Activated CD4-positive, alpha-beta memory T cell treated with anti-CD3 and anti-CD28 coated beads, Interleukin-2, amount 10 ng/mL, durations not matched to agents 7 days and 5 days (primary cell): ENCODE measurements at regions not wholly inside any gene's neighbourhood (a gene's known extent, or its start where the extent isn't known, plus 50 kb on each side); places are given as distances from the start of the nearest gene placed in this dataset.

ENCODE experiments used
- CTCF ChIA-PET: fragments of 350-600 bp; sonication (Branson Sonifier 250); formaldehyde crosslinking; loops from one replicate; lab custom pipeline; 2021; ENCODE audit warnings: antibody characterized with exemption, inconsistent platforms; lab: Charles Lee
- POLR2A ChIA-PET: fragments of 350-600 bp; sonication (Branson Sonifier 250); formaldehyde crosslinking; loops from one replicate; lab custom pipeline; 2021; ENCODE audit warnings: antibody characterized with exemption; lab: Charles Lee
- DNase-seq: peaks from one replicate; pipeline ENCODE4 v3.0.0-alpha.2; 2020
- H3K27ac Mint-ChIP-seq: one replicate; pipeline ENCODE4 v1.8.0; 2021; ENCODE audit warnings: mild to moderate bottlenecking, mixed read lengths
- H3K27me3 Mint-ChIP-seq: one replicate; pipeline ENCODE4 v1.8.0; 2021; ENCODE audit warnings: mixed read lengths
- H3K36me3 Mint-ChIP-seq: one replicate; pipeline ENCODE4 v1.8.0; 2021; ENCODE audit warnings: low read depth, mixed read lengths
- H3K4me1 Mint-ChIP-seq: one replicate; pipeline ENCODE4 v1.8.0; 2021; ENCODE audit warnings: mixed read lengths
- H3K4me3 Mint-ChIP-seq: one replicate; pipeline ENCODE4 v1.8.0; 2021; ENCODE audit warnings: mild to moderate bottlenecking, mixed read lengths
- H3K9me3 Mint-ChIP-seq: one replicate; pipeline ENCODE4 v1.8.0; 2021; ENCODE audit warnings: mixed read lengths

DNA sequence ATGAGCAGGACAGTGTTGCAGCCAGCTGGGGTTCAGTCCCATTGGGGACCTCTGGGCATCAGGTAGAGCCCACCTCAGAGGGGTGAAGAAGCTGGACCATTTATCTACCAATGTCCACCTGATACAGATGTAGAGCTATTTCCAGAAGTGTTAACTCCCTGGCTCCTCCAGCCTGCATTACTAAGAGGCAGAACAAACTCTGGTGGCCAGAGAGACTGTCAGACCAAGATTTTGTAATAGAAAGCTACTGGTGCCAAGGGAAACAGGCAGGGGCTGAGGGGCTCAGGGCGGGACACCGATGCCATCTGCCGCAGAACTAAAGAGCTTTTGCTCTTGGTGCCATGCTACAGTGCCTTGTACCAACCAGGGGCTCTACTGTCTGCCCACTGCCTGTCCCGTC, 268.2 kb upstream of the HABP2 start:
- H3K27ac Mint-ChIP-seq: no peak overlapping the region
- no peak overlapping the region for H3K4me3 Mint-ChIP-seq
- H3K27me3 Mint-ChIP-seq: no peaks in the 10 kb centered on the region
- POLR2A ChIA-PET: no interaction called here
- H3K9me3 Mint-ChIP-seq: no peaks in the 10 kb centered on the region
- CTCF ChIA-PET: no interaction called here
- no peak for DNase-seq
- no peaks in the 10 kb centered on the region for H3K4me1 Mint-ChIP-seq
- no peaks in the 10 kb centered on the region for H3K36me3 Mint-ChIP-seq

DNA sequence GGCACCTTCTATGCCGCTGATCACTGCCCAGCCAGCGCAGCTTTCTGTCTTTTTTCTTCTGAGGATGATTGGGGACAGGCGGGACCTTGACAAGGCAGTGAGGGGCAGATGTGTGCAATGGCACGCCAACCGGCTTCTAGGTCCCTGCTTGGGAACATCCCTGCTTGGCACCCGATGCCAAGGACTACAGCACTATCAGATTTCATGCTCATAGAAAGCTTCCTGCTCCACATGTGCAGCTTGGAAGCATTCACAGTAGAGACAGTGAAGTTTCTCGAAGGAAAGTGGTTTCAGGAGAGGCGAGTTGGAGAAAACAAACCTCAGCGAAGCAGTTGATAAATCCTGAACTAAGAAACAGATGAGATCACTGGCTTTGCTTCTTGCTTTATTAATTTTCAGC, 267.5 kb upstream of the HABP2 start:
- H3K4me3 Mint-ChIP-seq: no peak overlapping the region
- H3K27me3 Mint-ChIP-seq: peaks cover 3% of the 10 kb centered on the region
- ChIA-PET POLR2A (no interaction called here), CTCF (no interaction called here)
- H3K4me1 Mint-ChIP-seq: no peaks in the 10 kb centered on the region
- no peak overlapping the region for H3K27ac Mint-ChIP-seq
- no peaks in the 10 kb centered on the region for H3K36me3 Mint-ChIP-seq
- no peak for DNase-seq
- no peaks in the 10 kb centered on the region for H3K9me3 Mint-ChIP-seq

DNA sequence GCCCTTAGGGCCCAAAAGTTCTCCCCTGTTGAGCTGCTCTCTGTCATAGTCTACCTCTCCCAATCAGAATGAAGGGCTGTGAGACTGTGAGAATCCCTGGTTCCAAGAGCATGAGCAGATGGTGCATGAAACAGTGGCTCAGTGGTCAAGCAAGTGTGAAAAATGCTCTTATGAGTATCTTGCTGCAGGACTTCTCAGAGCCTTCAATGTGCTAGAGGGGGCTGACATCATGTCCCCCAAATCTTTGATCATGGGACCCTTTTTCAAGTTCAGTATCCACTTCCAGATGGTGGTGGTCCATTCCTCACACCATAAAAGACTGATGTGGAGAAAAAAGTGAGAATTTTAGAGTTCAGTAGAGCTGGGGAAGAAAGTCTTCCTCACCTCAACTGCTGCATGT, 265.3 kb upstream of the HABP2 start:
- DNase-seq: no peak
- no peaks in the 10 kb centered on the region for H3K4me1 Mint-ChIP-seq
- peaks cover 3% of the 10 kb centered on the region for H3K27me3 Mint-ChIP-seq
- ChIA-PET CTCF (no interaction called here), POLR2A (no interaction called here)
- H3K36me3 Mint-ChIP-seq: no peaks in the 10 kb centered on the region
- no peak overlapping the region for H3K27ac Mint-ChIP-seq
- H3K4me3 Mint-ChIP-seq: no peak overlapping the region
- no peaks in the 10 kb centered on the region for H3K9me3 Mint-ChIP-seq

DNA sequence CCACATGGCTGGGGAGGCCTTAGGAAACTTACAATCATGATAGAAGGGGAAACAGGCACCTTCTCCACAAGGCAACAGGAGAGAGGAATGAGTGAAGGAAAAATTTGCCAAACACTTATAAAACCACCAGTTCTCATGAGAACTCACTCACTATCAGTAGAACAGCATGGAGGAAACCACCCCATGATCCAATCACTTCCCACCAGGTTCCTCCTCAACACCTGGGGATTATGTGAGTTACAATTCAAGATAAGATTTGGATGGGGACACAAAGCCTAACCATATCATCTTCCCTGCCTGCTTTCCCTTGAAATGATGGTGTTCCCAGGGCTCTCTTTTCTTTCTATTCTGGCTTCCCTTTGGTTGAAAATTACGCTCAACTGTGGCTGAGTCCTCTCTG, 262.7 kb upstream of the HABP2 start:
- ChIA-PET CTCF (no interaction called here), POLR2A (no interaction called here)
- H3K9me3 Mint-ChIP-seq: no peaks in the 10 kb centered on the region
- no peaks in the 10 kb centered on the region for H3K4me1 Mint-ChIP-seq
- H3K27me3 Mint-ChIP-seq: peaks cover 3% of the 10 kb centered on the region
- H3K27ac Mint-ChIP-seq: no peak overlapping the region
- no peak for DNase-seq
- H3K36me3 Mint-ChIP-seq: no peaks in the 10 kb centered on the region
- no peak overlapping the region for H3K4me3 Mint-ChIP-seq

DNA sequence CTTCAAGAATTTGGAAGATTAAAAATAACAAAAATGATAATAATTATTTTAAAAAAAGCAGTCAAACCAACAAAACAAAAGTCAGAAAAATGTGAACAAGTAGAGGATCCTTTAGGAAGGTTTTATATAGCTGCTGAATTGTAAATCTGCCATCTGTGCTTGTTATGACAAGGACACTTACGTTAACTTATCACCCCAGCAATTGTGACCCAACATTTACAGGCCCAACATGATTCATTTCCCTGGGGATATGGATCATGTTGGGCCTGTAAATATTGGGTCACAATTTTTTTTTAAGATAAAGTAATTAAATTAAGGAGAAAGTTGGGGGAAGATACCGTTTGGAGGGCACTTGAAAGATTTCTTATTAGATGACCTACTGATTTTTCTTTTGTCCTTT, 261.4 kb upstream of the HABP2 start:
- Mint-ChIP-seq H3K9me3 (no peaks in the 10 kb centered on the region), H3K36me3 (no peaks in the 10 kb centered on the region), H3K4me3 (no peak overlapping the region), H3K27ac (no peak overlapping the region), H3K27me3 (peaks cover 3% of the 10 kb centered on the region), H3K4me1 (no peaks in the 10 kb centered on the region)
- ChIA-PET POLR2A (no interaction called here), CTCF (no interaction called here)
- DNase-seq: no peak

DNA sequence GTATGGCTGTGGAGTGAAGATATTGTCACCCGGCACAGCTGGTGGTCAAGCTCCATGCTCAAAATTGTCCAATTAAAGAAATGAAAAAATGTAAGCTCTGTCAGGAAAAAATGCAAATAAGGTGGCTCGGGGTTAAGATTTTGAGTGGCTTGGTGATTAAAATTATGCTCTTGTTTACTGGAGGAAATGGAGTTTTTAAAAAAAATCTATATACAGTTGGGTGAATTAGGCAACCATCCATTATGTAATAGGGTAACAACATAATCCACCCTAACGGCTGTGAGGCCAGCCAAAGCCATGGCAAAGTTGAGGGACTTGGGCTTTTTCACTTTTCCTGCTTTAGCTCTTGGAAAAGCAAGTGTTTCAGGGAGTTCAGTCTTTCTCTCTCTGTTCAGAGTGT, 260.8 kb upstream of the HABP2 start:
- H3K4me1 Mint-ChIP-seq: no peaks in the 10 kb centered on the region
- H3K4me3 Mint-ChIP-seq: no peak overlapping the region
- ChIA-PET CTCF (no interaction called here), POLR2A (no interaction called here)
- H3K36me3 Mint-ChIP-seq: no peaks in the 10 kb centered on the region
- H3K27ac Mint-ChIP-seq: no peak overlapping the region
- H3K9me3 Mint-ChIP-seq: no peaks in the 10 kb centered on the region
- DNase-seq: no peak
- H3K27me3 Mint-ChIP-seq: peaks cover 3% of the 10 kb centered on the region

DNA sequence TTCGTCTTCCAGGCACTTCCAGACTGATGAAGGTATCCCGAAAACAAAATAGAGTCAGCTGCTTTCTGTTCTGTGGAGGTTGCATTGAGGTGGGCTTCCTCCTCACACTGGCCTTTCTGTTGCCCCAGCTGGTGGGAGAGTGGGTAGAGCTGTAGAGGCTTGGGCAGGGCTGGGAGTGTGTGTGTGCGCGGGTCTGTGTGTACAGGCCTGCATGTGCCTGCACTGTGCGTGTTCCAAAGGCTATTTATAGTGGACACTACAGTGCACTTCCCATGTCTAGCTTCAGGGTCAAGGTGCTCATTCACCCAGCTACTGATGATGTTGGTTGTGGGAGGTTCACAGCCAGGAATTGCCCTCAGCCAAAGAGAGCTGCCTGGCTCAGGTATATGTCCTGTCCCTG, 260.1 kb upstream of the HABP2 start:
- Mint-ChIP-seq H3K4me1 (no peaks in the 10 kb centered on the region), H3K27ac (no peak overlapping the region), H3K4me3 (no peak overlapping the region), H3K27me3 (peaks cover 3% of the 10 kb centered on the region), H3K9me3 (no peaks in the 10 kb centered on the region), H3K36me3 (no peaks in the 10 kb centered on the region)
- ChIA-PET POLR2A (no interaction called here), CTCF (no interaction called here)
- DNase-seq: no peak

DNA sequence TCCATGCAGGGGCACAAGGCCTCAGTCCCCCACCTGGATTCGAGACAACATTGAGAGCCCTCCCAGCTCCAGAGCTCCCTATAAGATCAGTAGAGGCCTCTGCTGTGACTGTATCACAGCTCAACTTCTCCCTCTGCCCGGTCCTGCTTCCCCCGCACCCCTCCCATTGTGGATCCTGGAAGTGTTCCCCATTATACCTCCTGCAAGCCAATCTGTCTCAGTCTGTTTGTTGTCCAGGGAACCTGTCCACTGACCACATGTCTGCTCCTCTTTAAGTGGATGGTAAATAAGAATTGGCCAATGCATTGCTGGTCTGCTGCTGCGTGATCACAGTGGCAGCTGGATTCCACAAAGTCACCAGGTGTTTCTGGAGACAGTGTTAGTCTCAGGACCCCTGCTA, 259.7 kb upstream of the HABP2 start:
- ChIA-PET CTCF (no interaction called here), POLR2A (no interaction called here)
- H3K27me3 Mint-ChIP-seq: peaks cover 3% of the 10 kb centered on the region
- H3K9me3 Mint-ChIP-seq: no peaks in the 10 kb centered on the region
- no peaks in the 10 kb centered on the region for H3K36me3 Mint-ChIP-seq
- H3K4me1 Mint-ChIP-seq: no peaks in the 10 kb centered on the region
- H3K4me3 Mint-ChIP-seq: no peak overlapping the region
- no peak overlapping the region for H3K27ac Mint-ChIP-seq
- DNase-seq: no peak

DNA sequence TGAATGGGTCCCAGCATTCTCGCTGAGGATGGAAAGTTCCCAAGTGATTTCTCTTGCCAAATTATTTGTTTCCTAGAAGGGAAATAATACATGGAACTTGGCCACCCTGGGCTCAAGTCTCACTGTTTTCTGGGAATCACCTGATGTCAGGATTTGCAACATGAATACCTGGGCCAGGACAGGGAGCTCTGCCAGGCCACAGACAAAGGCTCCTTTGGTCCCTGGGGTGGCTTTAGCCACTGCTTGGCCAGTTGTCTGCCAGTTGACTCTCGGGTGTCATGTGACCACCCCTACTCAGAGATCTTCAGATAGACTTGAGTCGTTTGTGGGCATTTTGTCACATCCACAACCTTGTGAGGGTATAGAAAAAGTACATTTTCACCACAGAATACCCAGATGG, 258.0 kb upstream of the HABP2 start:
- H3K36me3 Mint-ChIP-seq: no peaks in the 10 kb centered on the region
- H3K9me3 Mint-ChIP-seq: no peaks in the 10 kb centered on the region
- POLR2A ChIA-PET: no interaction called here
- CTCF ChIA-PET: no interaction called here
- no peaks in the 10 kb centered on the region for H3K4me1 Mint-ChIP-seq
- H3K27me3 Mint-ChIP-seq: peaks cover 11% of the 10 kb centered on the region
- no peak overlapping the region for H3K27ac Mint-ChIP-seq
- DNase-seq: no peak
- H3K4me3 Mint-ChIP-seq: no peak overlapping the region

DNA sequence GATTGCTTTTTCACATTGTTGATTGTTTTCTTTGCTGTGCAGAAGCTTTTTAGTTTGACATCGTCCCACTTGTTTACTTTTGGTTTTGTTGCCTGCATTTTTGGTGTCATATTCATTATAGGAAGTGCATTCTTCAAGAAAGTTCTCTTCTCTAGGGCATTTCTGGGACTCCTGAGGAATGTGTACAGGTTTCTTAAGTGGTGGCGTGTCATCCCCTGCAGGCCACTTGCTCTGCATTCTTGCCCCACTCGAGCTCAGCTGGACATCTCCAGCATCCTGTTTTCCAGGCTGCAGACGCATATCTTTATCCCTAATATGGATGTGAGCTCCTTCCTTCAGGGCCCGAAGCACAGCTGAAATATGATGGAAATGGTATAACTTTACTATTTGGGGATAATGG, 255.6 kb upstream of the HABP2 start:
- no peak for DNase-seq
- no peak overlapping the region for H3K4me3 Mint-ChIP-seq
- no peaks in the 10 kb centered on the region for H3K9me3 Mint-ChIP-seq
- ChIA-PET POLR2A (no interaction called here), CTCF (no interaction called here)
- peaks cover 11% of the 10 kb centered on the region for H3K27me3 Mint-ChIP-seq
- H3K36me3 Mint-ChIP-seq: no peaks in the 10 kb centered on the region
- H3K27ac Mint-ChIP-seq: no peak overlapping the region
- H3K4me1 Mint-ChIP-seq: no peaks in the 10 kb centered on the region

DNA sequence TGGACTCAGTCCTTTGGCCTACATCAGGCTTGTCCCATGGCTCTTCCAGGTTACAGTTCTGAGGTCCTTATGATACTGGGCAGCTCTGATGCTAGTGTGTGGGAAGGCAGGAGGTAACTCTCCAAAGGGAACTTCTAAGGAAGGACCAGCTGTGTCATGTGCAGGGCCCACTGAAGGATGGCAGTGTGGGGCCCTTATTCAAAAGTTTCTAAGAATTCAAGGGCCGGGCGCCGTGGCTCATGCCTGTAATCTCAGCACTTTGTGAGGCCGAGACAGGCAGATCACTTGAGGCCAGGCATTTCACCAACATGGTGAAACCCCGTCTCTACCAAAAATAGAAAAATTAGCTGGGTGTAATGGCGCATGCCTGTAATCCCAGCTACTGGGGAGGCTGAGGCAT, 254.2 kb upstream of the HABP2 start:
- Mint-ChIP-seq H3K36me3 (no peaks in the 10 kb centered on the region), H3K9me3 (no peaks in the 10 kb centered on the region), H3K27me3 (peaks cover 11% of the 10 kb centered on the region), H3K27ac (no peak overlapping the region), H3K4me3 (no peak overlapping the region), H3K4me1 (no peaks in the 10 kb centered on the region)
- DNase-seq: no peak
- CTCF ChIA-PET: no interaction called here
- POLR2A ChIA-PET: no interaction called here

DNA sequence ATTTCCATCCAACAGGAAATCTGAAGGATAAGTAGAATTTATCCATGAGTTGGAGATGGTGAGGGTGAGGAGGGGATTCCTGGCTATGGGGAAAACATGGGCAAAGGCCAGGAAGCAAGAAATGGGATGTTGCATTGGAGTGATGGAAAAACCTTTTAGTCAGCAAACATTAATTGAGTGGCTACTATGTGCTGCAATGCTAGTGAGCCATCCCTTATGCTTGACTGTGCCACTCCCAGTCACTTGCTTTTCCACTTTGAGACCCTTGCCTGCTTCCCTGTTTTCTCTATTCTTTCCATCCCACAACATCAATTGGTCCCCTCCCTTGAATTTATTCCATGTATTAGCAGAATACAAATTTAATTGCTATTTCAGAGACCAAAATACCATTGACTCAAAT, 252.7 kb upstream of the HABP2 start:
- DNase-seq: no peak
- Mint-ChIP-seq H3K9me3 (no peaks in the 10 kb centered on the region), H3K36me3 (no peaks in the 10 kb centered on the region), H3K27me3 (peaks cover 11% of the 10 kb centered on the region), H3K4me1 (no peaks in the 10 kb centered on the region), H3K4me3 (no peak overlapping the region), H3K27ac (no peak overlapping the region)
- ChIA-PET POLR2A (no interaction called here), CTCF (no interaction called here)

DNA sequence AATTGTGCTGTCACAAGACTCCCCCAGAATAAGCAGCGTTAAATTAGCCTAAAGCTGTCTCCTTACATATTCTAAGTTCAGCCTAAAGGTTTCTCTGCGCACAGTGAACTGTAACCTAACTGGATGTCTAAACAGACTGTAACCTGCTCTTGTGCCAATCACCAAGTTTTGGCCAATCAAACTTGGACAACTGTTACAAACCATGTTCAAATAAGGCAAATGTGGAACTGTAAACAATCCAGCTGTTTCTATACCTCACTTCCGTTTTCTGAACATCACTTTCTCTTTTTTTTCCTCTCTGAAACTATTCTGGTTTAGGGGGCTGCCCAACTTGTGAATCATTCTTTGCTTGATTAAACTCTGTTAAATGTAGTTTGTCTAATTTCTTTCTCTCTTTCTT, 252.2 kb upstream of the HABP2 start:
- Mint-ChIP-seq H3K36me3 (no peaks in the 10 kb centered on the region), H3K27ac (no peak overlapping the region), H3K4me1 (no peaks in the 10 kb centered on the region), H3K27me3 (peaks cover 11% of the 10 kb centered on the region), H3K4me3 (no peak overlapping the region), H3K9me3 (no peaks in the 10 kb centered on the region)
- CTCF ChIA-PET: no interaction called here
- POLR2A ChIA-PET: no interaction called here
- DNase-seq: no peak

DNA sequence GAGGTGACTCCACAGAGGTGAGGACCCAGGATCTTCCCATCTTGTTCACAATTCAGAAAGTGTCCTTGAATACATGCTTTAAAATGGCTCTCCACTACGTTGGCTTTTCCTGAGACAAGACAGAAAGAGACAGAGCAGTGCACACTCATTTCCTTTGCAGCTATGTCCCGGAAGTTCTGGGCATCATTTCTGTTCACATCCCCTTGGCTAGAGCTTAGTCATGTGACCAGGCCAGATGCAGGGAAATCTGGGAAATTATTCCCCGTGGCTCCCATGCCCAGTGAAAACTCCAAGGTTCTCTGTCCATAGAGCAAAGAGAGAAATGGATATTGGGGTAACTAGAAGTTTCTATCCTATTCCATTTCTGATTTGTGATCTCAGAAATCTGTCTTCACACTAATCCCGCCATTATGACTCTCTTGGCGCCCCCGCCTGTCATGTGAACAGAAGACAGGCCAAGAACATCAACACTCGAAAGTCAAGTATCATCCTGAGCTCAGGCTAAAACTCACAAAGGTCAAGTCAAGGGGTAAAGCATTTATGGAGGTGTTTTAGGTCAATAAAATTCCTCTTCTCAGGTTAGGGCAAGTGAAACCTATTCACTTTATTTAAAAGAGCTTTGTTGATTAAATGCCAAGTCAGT, 251.4 kb upstream of the HABP2 start:
- no peaks in the 10 kb centered on the region for H3K4me1 Mint-ChIP-seq
- H3K27ac Mint-ChIP-seq: no peak overlapping the region
- no peaks in the 10 kb centered on the region for H3K9me3 Mint-ChIP-seq
- H3K27me3 Mint-ChIP-seq: peaks cover 11% of the 10 kb centered on the region
- H3K4me3 Mint-ChIP-seq: no peak overlapping the region
- ChIA-PET POLR2A (no interaction called here), CTCF (interaction anchor here (0.5 kb wide), 1 partner anchor 1315 kb away, joined by 3 read pairs; no protein-coding TSS in a partner anchor)
- H3K36me3 Mint-ChIP-seq: no peaks in the 10 kb centered on the region
- no peak for DNase-seq
